GM12878 (cell line): ENCODE measurements at regions not wholly inside any gene's neighbourhood (a gene's known extent, or its start where the extent isn't known, plus 50 kb on each side); places are given as distances from the start of the nearest gene placed in this dataset.

Experiments
- ATAC-seq: fragments of 200-7000 bp; cut with Tn5 transposase; 3 replicates; pipeline ENCODE4 v1.9.1; 2020; ENCODE audit warnings: mild to moderate bottlenecking, moderate library complexity
- BruUV-seq: library from RNA; stranded (reverse); fragments of 400-500 nt; replicated peaks from 2 replicates; lab custom pipeline; 2021; lab: Mats Ljungman, UMichigan
- CTCF ChIA-PET: fragments of 300-600 bp; sonication (Branson Sonifier 250); formaldehyde crosslinking; extraction: SDS; loops from one replicate; lab custom pipeline; 2021; ENCODE audit warnings: inconsistent platforms; lab: Yijun Ruan, JAX
- POLR2A ChIA-PET: fragments of 350-600 bp; formaldehyde crosslinking; extraction: SDS; loops from one replicate; lab custom pipeline; 2021; ENCODE audit warnings: inconsistent platforms; lab: Charles Lee
- RAD21 ChIA-PET: fragments of 300-600 bp; sonication (Branson Sonifier 250); formaldehyde crosslinking; loops from one replicate; lab custom pipeline; 2023; ENCODE audit warnings: antibody characterized with exemption; ENCODE audit not compliant: unreplicated experiment; lab: Charles Lee
- SMC1A ChIA-PET: fragments of 300-600 bp; sonication (Branson Sonifier 250); formaldehyde crosslinking; loops from one replicate; lab custom pipeline; 2023; ENCODE audit not compliant: unreplicated experiment, uncharacterized antibody; lab: Charles Lee
- DNase-seq: peaks from one replicate; pipeline ENCODE4 v3.0.0-alpha.2; 2011; ENCODE audit warnings: low read depth, low spot score
- FAIRE-seq: peaks from 3 replicates; lab custom pipeline; 2011; peaks lifted over from hg19 to GRCh38; lab: Jason Lieb, UNC
- H2AFZ ChIP-seq: 2 replicates; pipeline ENCODE4 v1.6.0; 2011; ENCODE audit warnings: low read depth, low read length, control low read depth; ENCODE audit not compliant: control insufficient read depth
- H3K27ac ChIP-seq: 2 replicates; pipeline ENCODE4 v1.5.1; 2011; ENCODE audit warnings: control low read depth; ENCODE audit not compliant: control insufficient read depth, insufficient read depth
- H3K27me3 ChIP-seq, 2 experiments: replicated peaks in 1 of 2; 2 replicates each; pipeline versions ENCODE4 v1.6.0 to v1.6.1; 2011; ENCODE audit warnings: low read length in 1 of 2; ENCODE audit not compliant: control insufficient read depth in 2 of 2, insufficient read depth in 2 of 2
- H3K36me3 ChIP-seq, 2 experiments: 2 replicates each; pipeline ENCODE4 v1.5.1; 2011; ENCODE audit warnings: low read length in 1 of 2; ENCODE audit not compliant: control insufficient read depth in 2 of 2, insufficient read depth in 2 of 2
- H3K4me1 ChIP-seq: 2 replicates; pipeline ENCODE4 v1.6.1; 2011; ENCODE audit warnings: mild to moderate bottlenecking, low read length, moderate library complexity, mixed read lengths; ENCODE audit not compliant: control insufficient read depth, insufficient read depth
- H3K4me2 ChIP-seq: 2 replicates; pipeline ENCODE4 v1.6.0; 2011; ENCODE audit warnings: control low read depth; ENCODE audit not compliant: control insufficient read depth, insufficient read depth
- H3K4me3 ChIP-seq: fragments of 200-600 bp; sonication (generic); 2 replicates; pipeline ENCODE4 v1.5.1; 2016
- H3K79me2 ChIP-seq: 2 replicates; pipeline ENCODE4 v1.6.0; 2011; ENCODE audit warnings: low read length; ENCODE audit not compliant: control insufficient read depth, insufficient read depth
- H3K9ac ChIP-seq: 2 replicates; pipeline ENCODE4 v1.8.0; 2011; ENCODE audit warnings: low read length, control low read depth, mixed read lengths; ENCODE audit not compliant: control insufficient read depth, insufficient read depth
- H3K9me3 ChIP-seq: replicated peaks from 3 replicates; pipeline ENCODE4 v1.5.1; 2011; ENCODE audit warnings: mild to moderate bottlenecking, low read length; ENCODE audit not compliant: control insufficient read depth, insufficient read depth
- H4K20me1 ChIP-seq: 2 replicates; pipeline ENCODE4 v1.6.0; 2011; ENCODE audit not compliant: control insufficient read depth, insufficient read depth
- BMI1 ChIP-seq: fragments of 450-650 bp; IDR thresholded peaks from 2 replicates; pipeline ENCODE4 v1.6.1; 2016; ENCODE audit warnings: mild to moderate bottlenecking, moderate library complexity, borderline replicate concordance
- CTCF ChIP-seq, 3 experiments: IDR thresholded peaks in 2 of 3; conservative IDR thresholded peaks in 1 of 3; 2 replicates each; pipeline ENCODE4 v1.5.1; 2011; ENCODE audit warnings: low read depth in 3 of 3, low read length in 3 of 3, mild to moderate bottlenecking in 3 of 3, control low read depth in 2 of 3, moderate library complexity in 2 of 3, inconsistent platforms in 1 of 3, mixed read lengths in 1 of 3; ENCODE audit not compliant: control insufficient read depth in 2 of 3, insufficient read depth in 1 of 3; ENCODE audit errors: extremely low read depth in 1 of 3
- HCFC1 ChIP-seq: fragments of 150-350 bp; IDR thresholded peaks from 2 replicates; pipeline ENCODE4 v1.6.1; 2014; ENCODE audit warnings: low read length
- JUNB ChIP-seq: IDR thresholded peaks from 2 replicates; pipeline ENCODE4 v1.6.1; 2016; ENCODE audit warnings: antibody characterized with exemption, mild to moderate bottlenecking
- TBL1XR1 ChIP-seq: IDR thresholded peaks from 2 replicates; pipeline ENCODE4 v1.6.1; 2012; ENCODE audit warnings: low read depth, low read length, improper control_type of control experiment
- WGBS: methylation state at CpG from one replicate; pipeline ENCODE4 v1.1.6; 2016; ENCODE audit warnings: low lambda C conversion rate; ENCODE audit not compliant: insufficient replicate concordance, insufficient coverage; ENCODE audit errors: missing lambda C conversion rate; 5-methylcytosine and 5-hydroxymethylcytosine counted together
- in situ Hi-C: fragments of 300-500 bp; cut with MboI; formaldehyde crosslinking; loops from 9 replicates; pipeline ENCODE4 v1.14.3; 2018; ENCODE audit warnings: mixed read lengths
- intact Hi-C: fragments of 100-400 bp; cut with micrococcal nuclease; formaldehyde crosslinking; loops from one replicate; pipeline ENCODE4 v1.14.2; 2022; ENCODE audit not compliant: unreplicated experiment

DNA sequence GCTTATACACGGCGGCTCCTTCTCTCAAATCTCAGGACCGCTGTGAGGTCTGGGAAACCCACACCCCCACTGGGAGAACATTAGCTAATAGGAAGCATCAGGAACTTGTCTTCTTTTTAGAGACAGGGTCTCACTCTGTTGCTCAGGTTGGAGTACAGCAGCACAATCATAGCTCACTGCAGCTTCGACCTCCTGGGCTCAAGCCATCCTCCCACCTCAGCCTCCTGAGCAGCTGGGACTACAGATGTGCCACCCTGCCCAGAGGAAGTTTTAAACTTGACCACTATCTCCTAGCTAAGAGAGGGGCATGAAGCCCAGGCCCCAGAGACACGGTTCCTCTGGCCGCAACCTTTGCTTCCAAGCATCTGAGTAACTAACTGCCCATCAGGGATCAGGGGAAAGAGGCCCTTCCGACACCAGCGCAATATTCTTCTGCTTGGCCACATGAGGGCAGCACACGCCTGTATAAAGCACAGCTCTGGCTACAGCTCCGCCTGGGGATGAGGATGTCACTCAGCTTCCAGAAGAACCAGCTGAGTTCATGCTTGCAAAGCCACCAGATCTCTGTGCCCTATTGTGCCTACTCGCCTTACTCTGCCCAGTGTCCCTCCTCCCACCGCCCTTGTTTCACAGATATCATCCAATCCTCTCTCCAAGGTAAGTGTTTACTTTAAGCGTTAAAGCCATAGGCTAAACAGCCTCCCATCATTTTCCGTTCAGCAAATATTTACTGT is 57.6 kb upstream of the SLC6A11 start (continued):
- TF ChIP-seq CTCF (IDR thresholded peaks at IDR 0.05 in 2 of 3, conservative IDR thresholded peaks at IDR 0.05 in 1 of 3; ENCODE audit: control insufficient read depth in 2 of 3, extremely low read depth in 1 of 3, insufficient read depth in 1 of 3, low read depth in 3 of 3, low read length in 3 of 3) (peak; percentile 67 to 86 (median 73)), JUNB (no peak), HCFC1 (no peak)
- TF ChIP-seq, all 136 proteins: peak for 5

DNA sequence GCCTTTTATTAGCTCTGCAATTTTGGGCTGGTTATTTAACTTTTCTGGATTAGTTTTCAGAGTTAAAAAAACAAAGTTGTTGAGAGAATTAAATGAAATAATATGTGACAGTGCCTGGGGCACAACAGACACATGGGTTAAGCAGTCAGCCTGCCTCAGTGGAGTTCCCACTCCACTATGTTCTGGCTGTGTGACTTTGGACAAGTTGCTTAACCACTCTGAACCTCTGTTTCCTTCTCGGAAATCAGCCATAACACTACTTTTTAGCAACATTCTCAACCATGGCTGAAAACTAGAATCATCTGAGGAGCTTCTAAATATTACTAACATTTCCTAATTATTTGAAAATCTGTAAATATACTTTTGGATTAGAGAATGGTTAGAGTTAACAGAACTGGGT is 56.5 kb upstream of the SLC6A11 start:
- Histone ChIP-seq H3K9ac (no peak overlapping the region), H4K20me1 (no peaks in the 10 kb centered on the region), H2AFZ (no peak overlapping the region), H3K27ac (no peak overlapping the region), H3K79me2 (no peaks in the 10 kb centered on the region), H3K36me3 (no peaks in the 10 kb centered on the region), H3K9me3 (no peaks in the 10 kb centered on the region), H3K4me3 (no peak overlapping the region), H3K27me3 (no peaks in the 10 kb centered on the region), H3K4me2 (no peak overlapping the region), H3K4me1 (no peaks in the 10 kb centered on the region)
- ChIA-PET POLR2A (no interaction called here), RAD21 (no interaction called here), SMC1A (interaction anchor here (0.9 to 1.6 kb wide), 3 partner anchors 11 to 125 kb away, joined by 3 read pairs; no protein-coding TSS in a partner anchor), CTCF (interaction anchor here (0.7 to 3.7 kb wide), 9 partner anchors 9 to 300 kb away, joined by 3 to 26 read pairs (median 3); no protein-coding TSS in a partner anchor)
- intact Hi-C loops (loop anchor here (5.0 kb wide), 1 partner anchor 298 kb away; no protein-coding TSS in a partner anchor), in situ Hi-C loops (no loop called here)
- BruUV-seq: no TSS peak
- DNase-seq: no peak
- 0% methylated on average over 1 of the region's 1 CpG for WGBS
- TF ChIP-seq TBL1XR1 (no peak), BMI1 (no peak)
- ATAC-seq: no peak
- FAIRE-seq: no peak
